Stimulated activated naive B cell treated with anti-CD40 and anti-IgM and Interleukin-4, amounts not matched to agents 10 μg/mL and 1 μg/mL and 100 μg/mL, for 72 hours (primary cell): ENCODE measurements at regions not wholly inside any gene's neighbourhood (a gene's known extent, or its start where the extent isn't known, plus 50 kb on each side); places are given as distances from the start of the nearest gene placed in this dataset.
"Not testable (repeated sequence)": the region's sequence is repeated elsewhere in the genome, so short reads cannot be mapped to it uniquely, and the experiment has no call there.

Experiments
- ATAC-seq, 2 donors: fragments of 150-1000 bp; cut with Tn5 transposase; replicated peaks; 2 replicates each; pipeline ENCODE4 v1.10.0; 2021; ENCODE audit warnings: moderate library complexity in 1 of 2
- DNase-seq: peaks from one replicate; pipeline ENCODE4 v3.0.0; 2021
- H3K27ac Mint-ChIP-seq: one replicate; pipeline ENCODE4 v1.8.0; 2022; ENCODE audit warnings: mild to moderate bottlenecking, mixed read lengths
- H3K27me3 Mint-ChIP-seq, 2 donors: one replicate each; pipeline ENCODE4 v1.8.0; 2022; ENCODE audit warnings: mixed read lengths in 2 of 2
- H3K36me3 Mint-ChIP-seq, 2 donors: one replicate each; pipeline ENCODE4 v1.8.0; 2022; ENCODE audit warnings: mixed read lengths in 2 of 2, mild to moderate bottlenecking in 1 of 2
- H3K4me1 Mint-ChIP-seq, 2 donors: one replicate each; pipeline ENCODE4 v1.8.0; 2022; ENCODE audit warnings: mixed read lengths in 2 of 2, mild to moderate bottlenecking in 1 of 2
- H3K4me3 Mint-ChIP-seq, 2 donors: one replicate each; pipeline ENCODE4 v1.8.0; 2022; ENCODE audit warnings: mild to moderate bottlenecking in 2 of 2, mixed read lengths in 2 of 2, moderate library complexity in 1 of 2
- H3K9me3 Mint-ChIP-seq, 2 donors: one replicate each; pipeline ENCODE4 v1.8.0; 2022; ENCODE audit warnings: mixed read lengths in 2 of 2, mild to moderate bottlenecking in 1 of 2

DNA sequence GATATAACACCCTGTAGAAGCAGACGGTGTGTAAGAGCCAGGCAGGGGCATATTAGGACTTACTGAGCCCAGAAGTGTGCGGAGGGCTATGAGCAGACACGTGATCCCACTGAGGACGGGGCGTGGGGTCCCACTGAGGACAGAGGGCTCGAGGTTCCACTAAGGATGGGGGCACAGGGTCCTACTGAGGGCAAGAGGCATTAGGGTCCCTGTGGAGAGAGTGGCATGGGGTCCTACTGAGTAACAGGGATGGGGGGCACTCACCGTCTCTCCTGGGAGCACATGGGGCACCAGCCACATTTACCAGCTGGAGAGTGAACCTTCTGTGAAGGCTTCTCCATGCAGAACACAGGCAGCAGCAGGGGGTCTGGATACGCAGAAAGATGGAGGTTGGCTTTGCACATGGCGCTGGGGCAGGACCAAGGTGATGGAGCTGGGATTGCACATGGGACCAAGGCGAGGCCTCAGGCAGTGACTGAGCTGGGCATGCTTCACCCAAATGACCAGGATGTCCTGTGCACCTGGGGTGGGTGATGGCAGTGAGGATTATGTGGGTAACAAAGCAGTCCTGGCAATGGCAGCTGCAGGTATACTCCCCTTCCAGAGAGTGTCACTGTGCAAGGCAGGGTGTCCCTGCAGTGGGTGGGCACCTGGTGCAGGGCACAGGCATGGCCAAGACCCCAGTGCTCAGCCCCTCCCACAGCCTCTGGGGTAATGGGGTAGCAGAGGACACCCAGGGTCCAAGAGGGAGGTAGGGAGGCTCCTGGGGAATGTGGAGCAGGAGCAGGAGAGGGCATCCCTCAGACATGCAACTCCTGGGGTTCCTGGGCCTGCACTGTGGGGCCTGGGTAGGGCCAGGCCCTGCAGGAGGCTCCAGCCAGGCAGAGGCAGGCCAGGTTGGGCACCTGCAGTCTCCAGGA lies 278.1 kb downstream of the TCERG1L start:
- no peak overlapping the region for H3K4me3 Mint-ChIP-seq
- H3K36me3 Mint-ChIP-seq = no peaks in the 10 kb centered on the region
- no peaks in the 10 kb centered on the region for H3K9me3 Mint-ChIP-seq
- no peak for DNase-seq
- H3K4me1 Mint-ChIP-seq = no peaks in the 10 kb centered on the region
- peak overlapping the region; percentile 11 for H3K27ac Mint-ChIP-seq
- H3K27me3 Mint-ChIP-seq = no peaks in the 10 kb centered on the region
- peak in 1 of 2 donors; percentile 2 for ATAC-seq

DNA sequence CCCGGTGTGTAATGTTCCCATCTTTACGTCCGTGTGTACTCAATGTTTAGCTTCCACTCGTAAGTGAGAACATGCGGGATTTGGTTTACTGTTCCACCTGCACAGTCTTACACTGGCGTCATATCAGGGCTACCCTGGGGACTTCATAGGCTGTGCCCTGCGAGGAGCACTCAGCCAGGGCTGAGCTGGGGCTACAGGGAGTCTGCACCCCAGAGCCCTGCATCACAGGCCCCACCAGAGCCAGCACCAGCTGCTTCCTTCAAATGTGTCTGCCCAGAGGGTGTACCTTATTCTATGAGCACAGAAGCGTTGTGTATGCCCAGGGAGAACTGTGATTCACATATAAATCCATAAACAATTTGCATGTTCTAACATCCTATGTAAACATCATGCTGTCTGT lies 277.1 kb downstream of the TCERG1L start:
- no peak overlapping the region for H3K4me3 Mint-ChIP-seq
- no peaks in the 10 kb centered on the region for H3K36me3 Mint-ChIP-seq
- H3K4me1 Mint-ChIP-seq = no peaks in the 10 kb centered on the region
- no peak overlapping the region for H3K27ac Mint-ChIP-seq
- no peak for ATAC-seq
- H3K9me3 Mint-ChIP-seq = no peaks in the 10 kb centered on the region
- DNase-seq = no peak
- H3K27me3 Mint-ChIP-seq = no peaks in the 10 kb centered on the region

DNA sequence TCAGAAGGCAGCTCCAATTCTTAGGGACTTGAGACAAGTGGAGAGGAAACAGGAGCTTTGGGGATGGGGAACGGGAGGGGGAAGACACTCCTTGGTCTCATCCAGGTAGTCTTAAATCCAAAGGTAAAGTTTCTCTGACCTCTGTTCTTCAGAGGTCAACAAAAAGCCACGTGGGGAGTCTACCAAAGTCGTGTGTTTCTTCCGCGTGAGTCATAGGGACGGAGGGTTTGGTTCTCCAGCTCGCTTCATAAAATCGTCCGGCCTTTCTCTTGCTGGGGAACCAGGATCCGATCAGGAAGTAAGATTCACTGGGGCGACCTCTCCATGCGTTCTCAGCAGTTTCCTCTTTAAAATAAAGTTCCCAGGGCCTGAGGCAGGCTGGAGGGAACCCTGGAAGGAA lies 275.7 kb downstream of the TCERG1L start:
- no peaks in the 10 kb centered on the region for H3K36me3 Mint-ChIP-seq
- H3K9me3 Mint-ChIP-seq = peaks cover 0 to 4% of the 10 kb centered on the region in 2 donors
- H3K27me3 Mint-ChIP-seq = no peaks in the 10 kb centered on the region
- no peak overlapping the region for H3K27ac Mint-ChIP-seq
- DNase-seq (no peak), ATAC-seq (no peak)
- H3K4me3 Mint-ChIP-seq = no peak overlapping the region
- H3K4me1 Mint-ChIP-seq = no peaks in the 10 kb centered on the region

DNA sequence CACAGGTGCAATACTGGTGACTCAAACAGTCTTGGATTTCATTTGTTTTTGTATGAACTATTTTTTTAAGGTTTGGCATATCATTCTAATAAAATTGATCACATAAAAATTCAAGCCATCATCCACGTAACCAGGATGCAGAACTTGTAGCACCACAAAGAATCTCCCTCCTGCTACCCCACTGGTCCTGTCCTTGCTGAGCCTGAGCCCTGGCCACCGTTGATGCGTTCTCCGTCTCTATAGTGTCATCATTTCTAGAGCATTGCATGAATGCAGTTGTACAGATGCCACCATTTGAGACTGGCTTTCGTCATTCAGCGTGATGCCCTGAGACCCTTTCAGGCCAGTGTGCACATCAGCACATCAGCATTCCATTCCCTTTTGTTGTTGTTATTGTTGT lies 273.5 kb downstream of the TCERG1L start:
- no peak for DNase-seq
- H3K9me3 Mint-ChIP-seq = peaks cover 0 to 4% of the 10 kb centered on the region in 2 donors
- H3K27me3 Mint-ChIP-seq = no peaks in the 10 kb centered on the region
- H3K4me1 Mint-ChIP-seq = no peaks in the 10 kb centered on the region
- H3K36me3 Mint-ChIP-seq = peaks cover 0 to 2% of the 10 kb centered on the region in 2 donors
- H3K27ac Mint-ChIP-seq = no peak overlapping the region
- no peak for ATAC-seq
- H3K4me3 Mint-ChIP-seq = no peak overlapping the region

DNA sequence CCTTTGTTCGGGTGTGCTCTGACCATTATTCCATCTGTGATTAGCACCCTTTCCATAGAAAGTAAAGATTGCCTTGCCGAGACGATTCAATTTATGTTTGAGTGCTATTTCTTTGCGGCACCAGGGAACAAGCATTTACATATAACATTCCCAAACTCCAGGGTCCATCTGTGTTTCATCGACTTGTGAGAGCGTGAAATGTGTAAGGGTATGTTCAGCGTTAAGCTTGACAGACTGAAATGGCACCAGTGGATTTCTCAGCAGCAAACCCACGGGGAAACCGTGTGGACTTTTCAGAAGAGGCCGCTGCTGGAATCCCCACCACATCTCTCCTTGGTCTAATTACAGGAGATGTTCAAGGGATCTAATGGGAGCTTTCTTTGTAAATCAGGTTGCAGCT lies 270.5 kb downstream of the TCERG1L start:
- no peak for ATAC-seq
- H3K4me1 Mint-ChIP-seq = no peaks in the 10 kb centered on the region
- H3K36me3 Mint-ChIP-seq = peaks cover 0 to 2% of the 10 kb centered on the region in 2 donors
- H3K4me3 Mint-ChIP-seq = no peak overlapping the region
- H3K27ac Mint-ChIP-seq = no peak overlapping the region
- H3K27me3 Mint-ChIP-seq = no peaks in the 10 kb centered on the region
- peaks cover 0 to 4% of the 10 kb centered on the region in 2 donors for H3K9me3 Mint-ChIP-seq
- DNase-seq = no peak

DNA sequence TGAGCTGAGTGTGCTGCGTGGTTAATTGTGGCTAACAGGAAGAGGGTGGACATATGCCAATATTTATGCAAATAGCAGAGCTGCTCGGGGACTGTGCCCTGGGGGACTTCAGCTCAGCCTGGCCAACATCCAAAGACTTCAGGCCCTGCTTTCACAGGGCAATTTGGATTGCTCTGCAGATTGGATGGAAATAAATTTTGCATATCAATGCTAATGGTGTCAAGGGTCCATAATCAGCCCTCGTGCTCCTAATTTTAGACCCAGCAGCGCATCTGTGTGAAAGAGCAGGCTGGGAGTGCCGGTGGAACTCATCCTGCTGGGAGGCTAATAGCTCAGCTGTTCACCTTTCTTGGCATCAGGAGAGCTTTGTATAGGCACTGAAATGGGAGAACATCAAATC lies 270.1 kb downstream of the TCERG1L start:
- DNase-seq = no peak
- H3K27me3 Mint-ChIP-seq = no peaks in the 10 kb centered on the region
- no peak for ATAC-seq
- no peak overlapping the region for H3K4me3 Mint-ChIP-seq
- peaks cover 3 to 6% of the 10 kb centered on the region in 2 donors for H3K9me3 Mint-ChIP-seq
- H3K4me1 Mint-ChIP-seq = no peaks in the 10 kb centered on the region
- peaks cover 0 to 2% of the 10 kb centered on the region in 2 donors for H3K36me3 Mint-ChIP-seq
- no peak overlapping the region for H3K27ac Mint-ChIP-seq

DNA sequence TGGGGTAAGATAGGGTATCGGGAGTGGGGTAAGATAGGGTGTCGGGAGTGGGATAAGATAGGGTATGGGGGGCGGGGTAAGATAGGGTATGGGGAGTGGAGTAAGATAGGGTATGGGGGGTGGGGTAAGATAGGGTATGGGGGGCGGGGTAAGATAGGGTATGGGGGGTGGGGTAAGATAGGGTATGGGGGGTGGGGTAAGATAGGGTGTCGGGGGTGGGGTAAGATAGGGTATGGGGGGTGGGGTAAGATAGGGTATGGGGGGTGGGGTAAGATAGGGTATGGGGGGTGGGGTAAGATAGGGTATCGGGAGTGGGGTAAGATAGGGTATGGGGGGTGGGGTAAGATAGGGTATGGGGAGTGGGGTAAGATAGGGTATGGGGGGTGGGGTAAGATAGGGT lies 269.5 kb downstream of the TCERG1L start:
- H3K4me1 Mint-ChIP-seq = not testable (repeated sequence)

More for the DNA sequence above, 269.5 kb downstream of the TCERG1L start:
- H3K9me3 Mint-ChIP-seq, ATAC-seq, DNase-seq, H3K27ac Mint-ChIP-seq, H3K27me3 Mint-ChIP-seq, H3K4me3 Mint-ChIP-seq, H3K36me3 Mint-ChIP-seq: not testable (repeated sequence)
